T47D (cell line): ENCODE measurements at regions not wholly inside any gene's neighbourhood (a gene's known extent, or its start where the extent isn't known, plus 50 kb on each side); places are given as distances from the start of the nearest gene placed in this dataset.

Experiments used
- DNase-seq, 2 experiments: peaks; one replicate each; pipeline versions ENCODE4 v3.0.0 to v3.0.0-alpha.2; 2011 to 2012; ENCODE audit warnings: low read depth in 1 of 2, low spot score in 1 of 2
- JUND ChIP-seq: IDR thresholded peaks from 2 replicates; pipeline ENCODE4 v1.6.1; 2012; ENCODE audit warnings: low read depth
- in situ Hi-C: cut with HindIII; loops from 2 replicates; pipeline ENCODE4 v1.10.0; 2016; ENCODE audit warnings: low sequenced_read_pairs, low pct_unique_long_range_greater_than_20kb

GRCh38 chr9:71364186-71364955 is 242.9 kb upstream of the TRPM3 start:
- in situ Hi-C loops = no loop called here
- TF ChIP-seq JUND = no peak
- DNase-seq = no peak

DNA sequence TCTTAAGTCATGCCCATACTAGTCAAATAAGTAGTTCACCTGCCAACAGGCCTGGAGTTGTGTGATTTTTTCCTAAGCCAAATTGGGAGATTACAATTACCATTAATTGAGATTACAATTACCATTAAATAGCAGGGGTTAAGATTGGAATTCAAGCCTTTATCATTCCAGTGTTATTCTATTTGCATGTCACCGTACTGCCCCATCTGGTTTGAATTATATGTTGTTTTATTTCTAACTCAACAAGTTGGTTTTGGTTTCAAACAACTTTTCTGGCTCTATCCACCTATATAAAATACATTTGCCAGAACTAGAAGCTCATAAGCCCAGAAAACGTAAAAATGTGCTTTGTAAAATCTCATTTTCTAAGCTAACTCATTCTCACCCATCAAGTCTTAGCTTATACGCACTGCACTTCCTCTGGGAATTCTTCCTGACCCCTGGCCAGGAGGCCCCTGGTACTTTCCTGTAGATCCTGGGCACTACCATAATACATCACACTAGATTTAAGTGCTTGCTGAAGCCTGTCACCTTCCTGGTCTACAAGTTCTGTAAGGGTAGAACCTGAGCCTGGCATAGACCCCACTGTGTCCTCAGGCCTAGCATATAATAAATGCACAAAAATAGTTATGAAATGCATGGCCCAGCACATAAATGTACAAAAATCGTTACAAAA is 242.0 kb upstream of the TRPM3 start:
- no peak for DNase-seq
- TF ChIP-seq JUND = no peak
- in situ Hi-C loops = no loop called here

GRCh38 chr9:71361357-71361756 is 239.9 kb upstream of the TRPM3 start:
- in situ Hi-C loops = no loop called here
- no peak for DNase-seq
- no peak for TF ChIP-seq JUND

DNA sequence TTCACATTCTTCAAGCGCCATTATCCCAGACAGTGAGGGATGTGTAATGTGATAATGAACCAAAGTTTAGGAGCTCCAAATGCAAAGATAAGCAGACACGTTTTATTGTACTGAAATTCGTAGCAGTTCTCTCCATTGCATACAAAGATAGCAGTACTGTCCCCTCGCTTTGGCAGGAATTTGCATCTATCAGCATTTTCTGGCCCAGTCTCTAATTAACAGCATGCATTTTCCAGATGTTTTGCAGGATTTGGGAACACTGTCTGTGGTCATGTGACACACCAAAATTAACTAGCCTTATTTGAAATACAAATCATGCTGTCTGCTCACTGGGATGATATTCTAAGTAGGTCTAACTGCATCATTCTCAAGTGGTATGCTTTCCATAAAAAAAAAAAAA is 235.9 kb upstream of the TRPM3 start:
- no peak for TF ChIP-seq JUND
- in situ Hi-C loops = no loop called here
- no peak for DNase-seq

DNA sequence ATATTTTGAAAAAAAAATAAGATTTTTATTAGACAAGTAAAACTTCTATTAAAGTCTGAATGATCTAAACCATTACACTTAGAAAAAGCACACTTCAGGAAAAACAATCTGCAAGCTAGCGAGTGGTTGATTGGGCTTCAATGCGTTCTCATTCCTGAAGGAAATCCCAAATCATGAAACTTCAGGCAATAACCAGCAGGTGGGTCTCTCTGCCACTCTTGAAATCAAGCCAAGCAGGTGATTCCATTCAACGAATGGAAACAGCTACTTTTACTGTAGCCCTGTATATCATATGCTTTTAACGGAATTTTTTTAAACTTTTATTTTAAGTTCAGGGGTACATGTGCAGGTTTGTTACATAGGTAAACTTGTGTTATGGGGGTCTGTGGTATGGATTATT is 234.5 kb upstream of the TRPM3 start:
- in situ Hi-C loops = no loop called here
- no peak for TF ChIP-seq JUND
- DNase-seq = no peak

GRCh38 chr9:71353720-71354119 is 232.3 kb upstream of the TRPM3 start:
- no peak for TF ChIP-seq JUND
- no peak for DNase-seq
- in situ Hi-C loops = no loop called here

- DNase-seq = no peak
- in situ Hi-C loops = no loop called here
- TF ChIP-seq JUND = no peak
These were observed 231.4 kb upstream of the TRPM3 start for GRCh38 chr9:71352837-71353236.

- TF ChIP-seq JUND = no peak
- in situ Hi-C loops = no loop called here
- DNase-seq = no peak
These were observed 227.8 kb upstream of the TRPM3 start for GRCh38 chr9:71349218-71349617.

GRCh38 chr9:71333321-71333720 is 211.9 kb upstream of the TRPM3 start:
- in situ Hi-C loops = no loop called here
- DNase-seq = no peak
- no peak for TF ChIP-seq JUND

- no peak for TF ChIP-seq JUND
- in situ Hi-C loops = no loop called here
- no peak for DNase-seq
These were observed 210.2 kb upstream of the TRPM3 start for GRCh38 chr9:71331603-71332002.

GRCh38 chr9:71329873-71330272 is 208.5 kb upstream of the TRPM3 start:
- no peak for TF ChIP-seq JUND
- in situ Hi-C loops = no loop called here
- no peak for DNase-seq

DNA sequence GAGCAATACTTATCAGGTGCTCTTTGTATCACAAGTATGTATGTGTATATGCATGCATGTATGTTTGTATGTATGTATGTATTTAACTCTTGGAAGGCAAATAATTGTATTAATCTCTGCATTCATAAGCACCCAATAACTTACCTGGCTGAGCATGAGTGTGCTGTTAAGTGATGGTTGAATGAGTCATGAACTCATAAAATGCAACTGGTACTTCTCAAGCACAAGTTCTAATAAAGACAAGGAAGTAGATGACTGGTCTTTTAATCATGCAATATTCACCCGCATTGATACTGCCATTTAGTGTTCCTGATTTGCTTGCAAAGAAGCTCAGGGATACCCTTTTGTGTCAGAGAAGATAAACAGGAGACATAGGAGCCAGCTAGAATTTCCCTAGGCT is 204.9 kb upstream of the TRPM3 start:
- no peak for DNase-seq
- no peak for TF ChIP-seq JUND
- in situ Hi-C loops = no loop called here

DNA sequence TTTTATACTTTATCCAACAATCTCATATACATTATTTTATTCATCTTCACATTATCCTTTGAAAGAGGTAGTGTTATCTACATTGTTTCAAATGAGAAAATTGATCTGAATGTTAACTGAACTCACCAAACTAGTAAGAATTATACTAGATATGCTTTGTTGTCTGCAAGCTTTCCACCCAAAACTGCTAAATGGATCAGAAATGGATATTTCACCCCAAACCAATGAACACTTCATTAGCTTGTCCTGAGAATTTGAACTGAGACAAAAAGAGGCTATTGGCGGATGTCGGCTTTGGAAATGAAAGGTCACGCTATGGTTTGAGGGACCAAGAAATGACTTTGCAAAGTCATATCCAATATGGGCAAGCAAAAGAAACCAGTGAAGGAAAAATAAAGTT is 201.9 kb upstream of the TRPM3 start:
- in situ Hi-C loops = no loop called here
- no peak for DNase-seq
- no peak for TF ChIP-seq JUND
